ENCODE measurements at regions not wholly inside any gene's neighbourhood (a gene's known extent, or its start where the extent isn't known, plus 50 kb on each side); places are given as distances from the start of the nearest gene placed in this dataset.

DNA sequence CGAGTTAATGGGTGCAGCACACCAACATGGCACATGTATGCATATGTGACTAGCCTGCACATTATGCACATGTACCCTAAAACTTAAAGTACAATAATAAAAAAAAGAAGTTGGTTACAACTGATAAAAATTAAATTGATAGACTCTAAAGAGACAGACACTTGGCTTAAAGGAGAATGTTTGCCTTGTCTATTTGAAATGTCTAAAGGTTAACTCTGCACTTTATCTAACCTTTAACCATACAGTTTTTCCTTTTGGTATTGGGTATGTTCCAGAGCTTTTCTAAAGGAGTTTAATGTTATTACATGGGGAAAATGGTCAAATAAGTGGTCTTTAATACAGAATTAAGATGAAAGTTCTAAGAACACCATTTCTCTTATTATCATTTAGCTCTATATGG is 145.1 kb upstream of the HCCS start:
- no peaks in the 10 kb centered on the region for H3K36me3 ChIP-seq
- no peak overlapping the region for H3K4me3 ChIP-seq
- TF ChIP-seq CTCF (IDR thresholded peaks at IDR 0.05) = no peak
- no peaks in the 10 kb centered on the region for H3K9me3 ChIP-seq
- H3K27ac ChIP-seq = no peak overlapping the region
- DNase-seq (ENCODE audit: low spot score) (no peak), ATAC-seq (ENCODE audit: insufficient number of reproducible peaks, low FRiP score, low read depth) (no peak)
- no peaks in the 10 kb centered on the region for H3K27me3 ChIP-seq (replicated peaks; ENCODE audit: insufficient read depth)
- H3K4me1 ChIP-seq (ENCODE audit: control insufficient read depth in 1 of 2, low read depth in 2 of 2) = peaks cover 0 to 11% of the 10 kb centered on the region in 2 donors

- TF ChIP-seq CTCF (IDR thresholded peaks at IDR 0.05) = no peak
- Histone ChIP-seq H3K27me3 (replicated peaks; ENCODE audit: insufficient read depth) (no peaks in the 10 kb centered on the region), H3K27ac (no peak overlapping the region), H3K4me1 (ENCODE audit: control insufficient read depth in 1 of 2, low read depth in 2 of 2) (peaks cover 0 to 12% of the 10 kb centered on the region in 2 donors), H3K9me3 (no peaks in the 10 kb centered on the region), H3K4me3 (no peak overlapping the region), H3K36me3 (no peaks in the 10 kb centered on the region)
- ATAC-seq (ENCODE audit: insufficient number of reproducible peaks, low FRiP score, low read depth) (no peak), DNase-seq (ENCODE audit: low spot score) (no peak)
Measured at GRCh38 chrX:10971176-10971575, 140.0 kb upstream of the HCCS start.

GRCh38 chrX:10971759-10972158 is 139.4 kb upstream of the HCCS start:
- DNase-seq (ENCODE audit: low spot score) (no peak), ATAC-seq (ENCODE audit: insufficient number of reproducible peaks, low FRiP score, low read depth) (no peak)
- H3K36me3 ChIP-seq = no peaks in the 10 kb centered on the region
- H3K27ac ChIP-seq = no peak overlapping the region
- H3K27me3 ChIP-seq (replicated peaks; ENCODE audit: insufficient read depth) = no peaks in the 10 kb centered on the region
- TF ChIP-seq CTCF (IDR thresholded peaks at IDR 0.05) = no peak
- no peak overlapping the region for H3K4me3 ChIP-seq
- no peaks in the 10 kb centered on the region for H3K9me3 ChIP-seq
- peaks cover 0 to 12% of the 10 kb centered on the region in 2 donors for H3K4me1 ChIP-seq (ENCODE audit: control insufficient read depth in 1 of 2, low read depth in 2 of 2)

- TF ChIP-seq CTCF (IDR thresholded peaks at IDR 0.05) = no peak
- DNase-seq (ENCODE audit: low spot score) (no peak), ATAC-seq (ENCODE audit: insufficient number of reproducible peaks, low FRiP score, low read depth) (no peak)
- no peaks in the 10 kb centered on the region for H3K27me3 ChIP-seq (replicated peaks; ENCODE audit: insufficient read depth)
- H3K4me1 ChIP-seq (ENCODE audit: control insufficient read depth in 1 of 2, low read depth in 2 of 2) = peaks cover 0 to 12% of the 10 kb centered on the region in 2 donors
- H3K36me3 ChIP-seq = no peaks in the 10 kb centered on the region
- H3K9me3 ChIP-seq = no peaks in the 10 kb centered on the region
- no peak overlapping the region for H3K27ac ChIP-seq
- no peak overlapping the region for H3K4me3 ChIP-seq
Measured at GRCh38 chrX:10972706-10973105, 138.4 kb upstream of the HCCS start.

GRCh38 chrX:10974920-10975319 is 136.2 kb upstream of the HCCS start:
- no peaks in the 10 kb centered on the region for H3K9me3 ChIP-seq
- H3K27ac ChIP-seq = no peak overlapping the region
- no peak for TF ChIP-seq CTCF (IDR thresholded peaks at IDR 0.05)
- no peak for DNase-seq (ENCODE audit: low spot score)
- no peak overlapping the region for H3K4me3 ChIP-seq
- H3K36me3 ChIP-seq = no peaks in the 10 kb centered on the region
- peaks cover 0 to 12% of the 10 kb centered on the region in 2 donors for H3K4me1 ChIP-seq (ENCODE audit: control insufficient read depth in 1 of 2, low read depth in 2 of 2)
- no peaks in the 10 kb centered on the region for H3K27me3 ChIP-seq (replicated peaks; ENCODE audit: insufficient read depth)
- no peak for ATAC-seq (ENCODE audit: insufficient number of reproducible peaks, low FRiP score, low read depth)
